HG03571 (cell line): ENCODE measurements at regions not wholly inside any gene's neighbourhood (a gene's known extent, or its start where the extent isn't known, plus 50 kb on each side); places are given as distances from the start of the nearest gene placed in this dataset.

Experiments
- ATAC-seq: cut with Tn5 transposase; IDR thresholded peaks from one replicate; pipeline ENCODE4 v1.9.1; 2021; ENCODE audit not compliant: unreplicated experiment

DNA sequence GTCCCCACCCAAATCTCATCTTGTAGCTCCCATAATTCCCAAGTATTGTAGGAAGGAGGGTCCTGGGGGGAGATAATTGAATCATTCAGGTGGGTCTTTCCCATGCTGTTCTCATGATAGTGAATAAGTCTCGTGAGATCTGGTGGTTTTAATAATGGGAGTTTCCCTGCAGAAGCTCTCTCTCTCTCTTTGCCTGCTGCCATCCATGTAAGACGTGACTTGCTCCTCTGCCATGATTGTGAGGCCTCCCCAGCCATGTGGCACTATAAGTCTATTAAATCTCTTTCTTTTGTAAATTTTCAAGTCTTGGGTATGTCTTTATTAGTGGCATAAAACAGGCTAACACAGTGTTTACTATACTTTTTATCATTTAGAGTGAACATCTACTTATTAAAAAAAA, 338.8 kb downstream of the ANKRD7 start:
- no peak for ATAC-seq

DNA sequence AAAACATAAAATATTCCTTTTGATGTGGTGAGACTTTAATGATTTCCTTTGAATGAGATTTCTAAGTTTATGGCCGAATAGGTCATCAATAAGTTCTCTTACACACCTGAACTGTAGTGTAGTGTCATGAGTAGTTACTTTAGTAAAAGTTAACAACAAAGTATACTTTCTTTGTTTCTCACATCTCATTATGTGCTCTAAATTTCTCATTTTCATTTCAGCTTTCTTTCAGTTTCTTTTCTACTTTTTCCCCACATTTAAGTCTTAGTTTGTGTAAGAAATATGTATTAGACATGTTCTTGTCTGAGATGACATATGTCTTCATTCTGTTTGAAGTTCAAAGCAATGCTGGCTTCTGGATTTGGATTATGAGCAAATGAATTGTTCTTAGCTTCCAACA, 348.1 kb downstream of the ANKRD7 start:
- ATAC-seq = no peak

DNA sequence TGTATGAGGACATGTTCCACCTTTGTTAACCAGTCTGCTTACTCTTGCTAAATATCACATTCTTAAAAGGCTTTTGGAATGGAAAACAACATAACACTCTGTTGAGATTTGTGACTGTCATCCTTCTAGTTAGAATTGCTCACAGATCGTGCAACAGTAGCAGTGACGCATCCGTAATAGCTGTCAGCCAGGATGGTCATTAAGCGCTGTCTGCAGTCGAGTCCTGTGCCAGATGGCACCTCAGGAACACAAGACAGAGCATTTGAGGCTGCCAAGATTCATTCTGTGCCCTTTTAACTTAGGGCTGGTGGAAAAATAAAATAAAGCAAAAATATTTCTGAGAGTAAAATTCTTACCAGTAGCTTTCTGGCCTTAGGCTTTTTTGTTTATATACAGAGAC, 348.6 kb downstream of the ANKRD7 start:
- ATAC-seq = no peak

GRCh38 chr7:118575393-118575948, 351.0 kb downstream of the ANKRD7 start:
- no peak for ATAC-seq

- ATAC-seq = no peak
Measured at GRCh38 chr7:118580743-118581382, 356.4 kb downstream of the ANKRD7 start.

GRCh38 chr7:118583641-118584040, 359.1 kb downstream of the ANKRD7 start:
- ATAC-seq = no peak

DNA sequence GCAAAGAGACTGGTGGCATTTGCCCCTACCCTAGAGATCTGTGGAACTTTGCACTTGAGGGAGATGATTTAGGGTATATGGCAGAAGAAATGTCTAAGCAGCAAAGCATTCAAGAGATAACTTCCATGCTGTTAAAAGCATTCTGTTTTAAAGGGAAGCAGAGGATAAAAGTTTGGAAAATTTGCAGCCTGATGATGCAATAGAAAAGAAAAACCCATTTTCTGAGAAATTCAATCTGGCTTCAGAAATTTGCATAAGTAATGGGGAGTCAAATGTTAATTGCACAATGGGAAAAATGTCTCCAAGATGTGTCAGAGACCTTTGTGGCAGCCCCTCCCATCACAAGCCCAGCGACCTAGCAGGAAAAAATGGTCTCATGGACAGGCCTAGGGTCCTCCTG, 361.7 kb downstream of the ANKRD7 start:
- no peak for ATAC-seq

DNA sequence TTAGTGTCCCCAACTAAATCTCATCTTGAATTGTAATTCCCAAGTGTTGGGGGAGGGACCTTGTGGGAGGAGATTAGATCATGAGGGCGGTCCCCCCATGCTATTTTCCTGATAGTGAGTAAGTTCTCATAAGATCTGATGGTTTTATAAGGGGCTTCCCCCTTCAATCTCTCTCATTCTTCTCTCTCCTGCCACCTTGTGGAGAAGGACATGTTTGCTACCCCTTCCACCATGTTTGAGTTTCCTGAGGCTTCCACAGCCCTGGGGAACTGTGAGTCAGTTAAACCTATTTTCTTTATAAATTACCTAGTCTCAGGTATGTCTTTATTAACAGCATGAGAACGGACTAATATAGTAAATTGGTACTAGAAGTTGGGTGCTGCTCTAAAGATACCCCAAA, 365.6 kb downstream of the ANKRD7 start:
- ATAC-seq = peak; percentile 77

DNA sequence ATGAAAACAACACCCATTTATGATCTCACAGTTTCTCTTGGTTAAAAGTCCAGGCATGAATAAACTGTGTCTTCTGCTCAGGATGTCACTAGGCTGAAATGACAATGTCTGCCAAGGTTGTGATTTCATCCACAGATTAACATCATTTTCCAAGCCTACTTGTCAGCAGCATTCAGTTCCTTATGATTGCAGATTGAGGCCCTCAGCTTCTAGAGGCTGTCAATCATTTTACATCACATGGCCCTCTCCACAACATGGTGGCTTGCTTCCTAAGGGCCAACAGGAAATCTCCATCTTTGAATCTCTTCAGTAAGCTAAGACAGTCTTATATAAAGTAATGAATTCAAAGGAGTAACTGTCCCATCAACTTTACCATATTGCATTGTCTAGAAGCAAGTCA, 377.6 kb downstream of the ANKRD7 start:
- ATAC-seq = no peak

DNA sequence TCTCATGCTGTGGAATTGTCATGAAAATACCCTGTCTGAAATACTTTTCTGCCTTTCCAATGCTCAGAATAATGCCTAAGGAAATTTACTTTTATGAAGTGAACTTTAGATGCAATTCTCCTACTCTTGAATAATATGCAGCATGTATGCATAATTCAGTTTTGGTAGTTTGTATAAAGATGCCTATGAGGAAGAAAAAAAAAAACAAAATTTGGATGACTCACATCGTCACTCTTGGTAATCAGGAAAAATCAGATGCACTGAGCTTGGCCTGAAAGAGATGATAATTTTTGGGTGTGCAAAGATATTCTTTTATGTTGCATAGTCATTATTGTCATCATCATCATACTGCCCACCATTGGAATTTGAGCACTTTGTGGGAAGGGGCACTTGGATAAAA, 382.1 kb downstream of the ANKRD7 start:
- ATAC-seq = no peak

- no peak for ATAC-seq
Measured at GRCh38 chr7:118609207-118609606, 384.7 kb downstream of the ANKRD7 start.

- no peak for ATAC-seq
Measured at GRCh38 chr7:118615681-118616080, 391.2 kb downstream of the ANKRD7 start.

- ATAC-seq = no peak
Measured at GRCh38 chr7:118621810-118622360, 397.4 kb downstream of the ANKRD7 start.

GRCh38 chr7:118626739-118627138, 402.2 kb downstream of the ANKRD7 start:
- ATAC-seq = no peak

GRCh38 chr7:118627467-118627866, 403.0 kb downstream of the ANKRD7 start:
- no peak for ATAC-seq

DNA sequence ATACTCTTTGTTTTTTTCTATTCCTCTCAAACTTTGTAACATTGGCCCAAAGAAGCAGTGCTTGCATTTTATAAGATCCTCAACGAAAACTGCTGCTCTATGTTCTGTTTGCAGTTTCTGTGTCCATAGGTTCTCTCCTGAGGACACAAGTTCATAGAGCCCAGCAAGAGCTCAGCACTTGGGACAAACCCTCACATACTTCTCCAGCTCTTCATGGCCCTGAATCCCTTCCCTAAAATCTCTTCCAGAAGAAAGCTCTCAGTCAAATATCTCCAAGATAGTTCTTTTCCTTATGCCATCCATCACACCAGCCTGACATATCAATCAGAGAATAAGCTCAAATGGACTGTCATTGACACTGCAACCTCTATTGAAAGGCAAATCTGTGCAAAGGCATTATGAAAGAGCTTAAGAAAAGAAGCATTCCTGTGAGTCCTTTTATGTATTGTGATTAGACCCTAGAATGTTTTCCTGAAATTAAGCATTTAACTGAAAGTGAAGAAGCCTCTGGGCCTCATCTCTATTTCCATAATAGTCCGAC, 405.5 kb downstream of the ANKRD7 start:
- ATAC-seq = no peak

DNA sequence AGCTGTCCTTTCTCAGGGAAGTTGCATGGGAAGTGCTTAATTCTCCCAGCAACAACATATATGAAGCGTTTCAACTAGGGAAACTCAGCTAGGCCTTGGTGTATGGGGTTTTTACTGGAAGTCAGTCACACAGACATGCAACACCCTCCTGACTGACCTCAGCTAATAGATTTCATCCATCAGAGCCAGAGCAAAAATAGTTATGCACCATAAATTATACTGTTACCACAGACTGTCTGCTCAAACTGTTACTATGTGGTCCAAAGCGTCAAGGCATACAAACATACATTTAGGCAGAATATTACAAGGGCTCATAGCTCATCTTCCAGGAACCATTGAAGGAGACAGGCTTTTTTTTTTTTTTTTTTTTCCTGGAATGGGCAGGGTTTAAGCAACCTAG, 417.9 kb downstream of the ANKRD7 start:
- ATAC-seq = no peak

DNA sequence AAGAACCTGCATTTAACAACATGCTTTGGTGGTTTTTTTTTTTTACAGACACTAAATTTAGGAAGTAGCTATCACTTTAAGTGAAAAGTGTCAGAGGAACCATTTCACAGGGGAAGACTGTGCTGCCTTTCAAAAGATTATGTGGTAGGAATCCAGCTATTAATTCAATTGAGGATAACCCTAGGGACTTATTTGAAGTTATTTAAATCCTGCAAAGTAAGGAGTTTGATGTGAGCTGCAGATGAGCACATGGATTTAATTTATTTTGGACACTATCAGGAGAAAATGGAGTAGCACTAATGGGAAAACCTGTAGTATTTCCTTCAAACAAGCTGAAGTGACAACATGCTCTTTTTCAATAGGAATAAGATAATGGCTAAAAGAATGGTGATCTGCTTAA, 419.8 kb downstream of the ANKRD7 start:
- ATAC-seq = no peak

- ATAC-seq = no peak
Measured at GRCh38 chr7:118648002-118648401, 423.5 kb downstream of the ANKRD7 start.

GRCh38 chr7:118657391-118658005, 433.0 kb downstream of the ANKRD7 start:
- no peak for ATAC-seq

GRCh38 chr7:118662266-118662665, 437.8 kb downstream of the ANKRD7 start:
- ATAC-seq = no peak

GRCh38 chr7:118664498-118664897, 440.0 kb downstream of the ANKRD7 start:
- no peak for ATAC-seq
